HG02981 (cell line): ENCODE measurements at regions not wholly inside any gene's neighbourhood (a gene's known extent, or its start where the extent isn't known, plus 50 kb on each side); places are given as distances from the start of the nearest gene placed in this dataset.

Source experiments
- ATAC-seq: cut with Tn5 transposase; IDR thresholded peaks from one replicate; pipeline ENCODE4 v1.9.1; 2021; ENCODE audit warnings: mild to moderate bottlenecking, moderate library complexity; ENCODE audit not compliant: unreplicated experiment

- ATAC-seq: no peak
These were observed 55.5 kb upstream of the SLC5A12 start for GRCh38 chr11:26777372-26777808.

GRCh38 chr11:26778000-26778757 is 56.3 kb upstream of the SLC5A12 start:
- ATAC-seq: no peak

- ATAC-seq: no peak
These were observed 57.4 kb upstream of the SLC5A12 start for GRCh38 chr11:26779074-26779865.

GRCh38 chr11:26780376-26781085 is 58.7 kb upstream of the SLC5A12 start:
- no peak for ATAC-seq

- no peak for ATAC-seq
These were observed 60.5 kb upstream of the SLC5A12 start for GRCh38 chr11:26782220-26782965.

- ATAC-seq: no peak
These were observed 62.1 kb upstream of the SLC5A12 start for GRCh38 chr11:26783997-26784396.

GRCh38 chr11:26790738-26791137 is 68.9 kb upstream of the SLC5A12 start:
- ATAC-seq: no peak

GRCh38 chr11:26792941-26793340 is 71.1 kb upstream of the SLC5A12 start:
- ATAC-seq: no peak

- no peak for ATAC-seq
These were observed 71.6 kb upstream of the SLC5A12 start for GRCh38 chr11:26793487-26793886.

- no peak for ATAC-seq
These were observed 79.7 kb upstream of the SLC5A12 start for GRCh38 chr11:26801601-26802000.

- ATAC-seq: no peak
These were observed 83.1 kb upstream of the SLC5A12 start for GRCh38 chr11:26805001-26805400.

- no peak for ATAC-seq
These were observed 84.4 kb upstream of the SLC5A12 start for GRCh38 chr11:26806219-26806618.

GRCh38 chr11:26820739-26821138 is 98.9 kb upstream of the SLC5A12 start:
- ATAC-seq: no peak

GRCh38 chr11:26823963-26824362 is 102.1 kb upstream of the SLC5A12 start:
- no peak for ATAC-seq

GRCh38 chr11:26827567-26828081 is 105.8 kb upstream of the SLC5A12 start:
- no peak for ATAC-seq

- no peak for ATAC-seq
These were observed 106.4 kb upstream of the SLC5A12 start for GRCh38 chr11:26828288-26828687.

- no peak for ATAC-seq
These were observed 108.4 kb upstream of the SLC5A12 start for GRCh38 chr11:26830218-26830617.

- ATAC-seq: no peak
These were observed 108.9 kb upstream of the SLC5A12 start for GRCh38 chr11:26830757-26831156.

GRCh38 chr11:26834601-26835000 is 112.7 kb upstream of the SLC5A12 start:
- no peak for ATAC-seq

GRCh38 chr11:26835611-26836010 is 113.8 kb upstream of the SLC5A12 start:
- no peak for ATAC-seq

GRCh38 chr11:26837154-26837553 is 115.3 kb upstream of the SLC5A12 start:
- ATAC-seq: no peak
